ENCODE measurements at regions not wholly inside any gene's neighbourhood (a gene's known extent, or its start where the extent isn't known, plus 50 kb on each side); places are given as distances from the start of the nearest gene placed in this dataset.
"Not testable (repeated sequence)": the region's sequence is repeated elsewhere in the genome, so short reads cannot be mapped to it uniquely, and the experiment has no call there.

GRCh38 chr14:84482256-84483071 lies 1047.5 kb upstream of the FLRT2 start:
- WGBS, 2 donors, result 90 to 95% methylated on average over 5 of the region's 5 CpGs

GRCh38 chr14:84483072-84483420 lies 1046.9 kb upstream of the FLRT2 start:
- 80 to 85% methylated on average over 6 of the region's 6 CpGs for WGBS, 2 donors
- intact Hi-C loops (cut with DNase I), result no loop called here
- peaks cover 0 to 4% (median 0%) of the 10 kb centered on the region in 4 donors for H3K9me3 ChIP-seq
- DNase-seq (no peak), ATAC-seq (no peak), FAIRE-seq (no peak)
- H3K27ac ChIP-seq, result no peak overlapping the region
- no peaks in the 10 kb centered on the region for H3K27me3 ChIP-seq
- H3K4me1 ChIP-seq, result no peaks in the 10 kb centered on the region
- H3K36me3 ChIP-seq, result no peaks in the 10 kb centered on the region
- no peak overlapping the region for H3K4me3 ChIP-seq
- no peak for TF ChIP-seq CTCF (IDR thresholded peaks at IDR 0.05)

More at GRCh38 chr14:84482256-84483071, 1047.5 kb upstream of the FLRT2 start:
- DNase-seq (no peak), ATAC-seq (no peak), FAIRE-seq (no peak)
- H3K4me3 ChIP-seq, result no peak overlapping the region
- H3K27ac ChIP-seq, result no peak overlapping the region
- no peaks in the 10 kb centered on the region for H3K36me3 ChIP-seq
- no peaks in the 10 kb centered on the region for H3K27me3 ChIP-seq
- no peak for TF ChIP-seq CTCF (IDR thresholded peaks at IDR 0.05)
- intact Hi-C loops (cut with DNase I), result no loop called here
- no peaks in the 10 kb centered on the region for H3K4me1 ChIP-seq
- H3K9me3 ChIP-seq, result peaks cover 0 to 4% (median 0%) of the 10 kb centered on the region in 4 donors

GRCh38 chr14:84484243-84484642 lies 1045.7 kb upstream of the FLRT2 start:
- WGBS, 2 donors, result 84 to 94% methylated on average over 4 of the region's 4 CpGs
- intact Hi-C loops (cut with DNase I), result not testable (repeated sequence)

GRCh38 chr14:84485036-84485435 lies 1044.9 kb upstream of the FLRT2 start:
- Histone ChIP-seq H3K4me1 (no peaks in the 10 kb centered on the region), H3K4me3 (no peak overlapping the region), H3K36me3 (no peaks in the 10 kb centered on the region), H3K27me3 (no peaks in the 10 kb centered on the region), H3K27ac (no peak overlapping the region), H3K9me3 (no peaks in the 10 kb centered on the region)
- no peak for DNase-seq
- intact Hi-C loops (cut with DNase I), result no loop called here
- no peak for ATAC-seq
- no peak for FAIRE-seq
- TF ChIP-seq CTCF (IDR thresholded peaks at IDR 0.05), result no peak

More at GRCh38 chr14:84484243-84484642, 1045.7 kb upstream of the FLRT2 start:
- not testable (repeated sequence) for H3K9me3 ChIP-seq, H3K36me3 ChIP-seq, H3K27me3 ChIP-seq, H3K4me3 ChIP-seq, ATAC-seq, H3K27ac ChIP-seq, H3K4me1 ChIP-seq, FAIRE-seq, DNase-seq

- WGBS, 2 donors, result 69 to 84% methylated on average over 2 of the region's 2 CpGs
- H3K9me3 ChIP-seq, result no peaks in the 10 kb centered on the region
- no peak overlapping the region for H3K27ac ChIP-seq
- no peak for TF ChIP-seq CTCF (IDR thresholded peaks at IDR 0.05)
- no peak overlapping the region for H3K4me3 ChIP-seq
- no peak for DNase-seq
- H3K27me3 ChIP-seq, result no peaks in the 10 kb centered on the region
- no peaks in the 10 kb centered on the region for H3K4me1 ChIP-seq
- FAIRE-seq, result no peak
- intact Hi-C loops (cut with DNase I), result no loop called here
- ATAC-seq, result no peak
- H3K36me3 ChIP-seq, result no peaks in the 10 kb centered on the region
Measured at GRCh38 chr14:84490081-84490480, 1039.9 kb upstream of the FLRT2 start.
